WTC11 (cell line): ENCODE measurements at regions not wholly inside any gene's neighbourhood (a gene's known extent, or its start where the extent isn't known, plus 50 kb on each side); places are given as distances from the start of the nearest gene placed in this dataset.

ENCODE experiments used
- ATAC-seq: fragments of 200-7000 bp; cut with Tn5 transposase; 2 replicates; pipeline ENCODE4 v1.10.0; 2021; ENCODE audit warnings: mild to moderate bottlenecking, moderate library complexity
- CTCF ChIA-PET: fragments of 300-600 bp; sonication (Branson Sonifier 250); formaldehyde crosslinking; loops from one replicate; lab custom pipeline; 2021; ENCODE audit warnings: antibody characterized with exemption; lab: Charles Lee
- POLR2A ChIA-PET: fragments of 350-600 bp; sonication (Branson Sonifier 250); formaldehyde crosslinking; loops from one replicate; lab custom pipeline; 2021; ENCODE audit warnings: antibody characterized with exemption; lab: Charles Lee
- DNase-seq: peaks from one replicate; pipeline ENCODE4 v3.0.0; 2021; ENCODE audit warnings: low spot score
- H3K27ac Mint-ChIP-seq: 2 replicates; pipeline ENCODE4 v1.8.0; 2021; ENCODE audit warnings: mixed read lengths
- H3K27me3 Mint-ChIP-seq: 2 replicates; pipeline ENCODE4 v1.8.0; 2021; ENCODE audit warnings: low read depth, mild to moderate bottlenecking, moderate library complexity, mixed read lengths
- H3K36me3 Mint-ChIP-seq: 2 replicates; pipeline ENCODE4 v1.8.0; 2021; ENCODE audit warnings: mixed read lengths
- H3K4me1 Mint-ChIP-seq: 2 replicates; pipeline ENCODE4 v1.8.0; 2022; ENCODE audit warnings: mixed read lengths
- H3K4me3 Mint-ChIP-seq: 2 replicates; pipeline ENCODE4 v1.8.0; 2021; ENCODE audit warnings: mild to moderate bottlenecking, moderate library complexity, mixed read lengths
- H3K9me3 Mint-ChIP-seq: 2 replicates; pipeline ENCODE4 v1.8.0; 2021; ENCODE audit warnings: mixed read lengths
- AFF4 ChIP-seq: sonication (generic); formaldehyde crosslinking; IDR thresholded peaks from 2 replicates; pipeline ENCODE4 v1.8.1; 2023; ENCODE audit warnings: mild to moderate bottlenecking, missing genetic modification reagents, borderline replicate concordance
- EMX1 ChIP-seq: fragments of 250-450 bp; sonication (Bioruptor Pico); IDR thresholded peaks from 2 replicates; pipeline ENCODE4 v1.8.0; 2021; ENCODE audit warnings: mild to moderate bottlenecking
- ESRRA ChIP-seq: sonication (generic); formaldehyde crosslinking; IDR thresholded peaks from 2 replicates; pipeline ENCODE4 v1.8.1; 2022; ENCODE audit warnings: mild to moderate bottlenecking, missing genetic modification reagents, borderline replicate concordance
- FOXJ3 ChIP-seq: sonication (generic); formaldehyde crosslinking; IDR thresholded peaks from 2 replicates; pipeline ENCODE4 v1.9.0; 2021; ENCODE audit warnings: missing genetic modification reagents, mild to moderate bottlenecking, borderline replicate concordance
- GRHL2 ChIP-seq: fragments of 250-450 bp; sonication (Bioruptor Pico); IDR thresholded peaks from 2 replicates; pipeline ENCODE4 v1.8.0; 2022; ENCODE audit warnings: mild to moderate bottlenecking, moderate library complexity; ENCODE audit not compliant: insufficient replicate concordance, severe bottlenecking
- NFATC4 ChIP-seq: fragments of 250-450 bp; sonication (Bioruptor Pico); IDR thresholded peaks from 2 replicates; pipeline ENCODE4 v1.9.0; 2021; ENCODE audit warnings: mild to moderate bottlenecking
- NFE2L1 ChIP-seq: sonication (generic); formaldehyde crosslinking; IDR thresholded peaks from 2 replicates; pipeline ENCODE4 v1.8.1; 2023; ENCODE audit warnings: missing genetic modification reagents
- PRRX2 ChIP-seq: fragments of 250-450 bp; sonication (Bioruptor Pico); IDR thresholded peaks from 2 replicates; pipeline ENCODE4 v1.8.0; 2021; ENCODE audit warnings: mild to moderate bottlenecking
- SOX15 ChIP-seq: fragments of 250-450 bp; sonication (Bioruptor Pico); IDR thresholded peaks from 2 replicates; pipeline ENCODE4 v1.9.0; 2021; ENCODE audit warnings: mild to moderate bottlenecking
- TCF7 ChIP-seq: sonication (generic); formaldehyde crosslinking; IDR thresholded peaks from 2 replicates; pipeline ENCODE4 v1.8.0; 2022; ENCODE audit warnings: mild to moderate bottlenecking, low read depth, missing genetic modification reagents, moderate library complexity
- TEAD1 ChIP-seq: sonication (generic); formaldehyde crosslinking; IDR thresholded peaks from 2 replicates; pipeline ENCODE4 v1.8.0; 2022; ENCODE audit warnings: mild to moderate bottlenecking, missing genetic modification reagents
- TP53 ChIP-seq: sonication (generic); formaldehyde crosslinking; IDR thresholded peaks from 2 replicates; pipeline ENCODE4 v1.8.1; 2023; ENCODE audit warnings: mild to moderate bottlenecking, missing genetic modification reagents
- ZNF138 ChIP-seq: sonication (generic); formaldehyde crosslinking; conservative IDR thresholded peaks from 2 replicates; pipeline ENCODE4 v1.8.1; 2022; ENCODE audit warnings: mild to moderate bottlenecking, moderate library complexity, missing genetic modification reagents
- TF ChIP-seq, protein P1 (sequence below): fragments of 250-450 bp; sonication (Bioruptor Pico); IDR thresholded peaks from 2 replicates; pipeline ENCODE4 v1.9.0; 2021; ENCODE audit warnings: mild to moderate bottlenecking
- TF ChIP-seq, protein P2 (sequence below): fragments of 200-600 bp; IDR thresholded peaks from 2 replicates; pipeline ENCODE4 v1.8.0; 2022; ENCODE audit warnings: antibody characterized with exemption

DNA sequence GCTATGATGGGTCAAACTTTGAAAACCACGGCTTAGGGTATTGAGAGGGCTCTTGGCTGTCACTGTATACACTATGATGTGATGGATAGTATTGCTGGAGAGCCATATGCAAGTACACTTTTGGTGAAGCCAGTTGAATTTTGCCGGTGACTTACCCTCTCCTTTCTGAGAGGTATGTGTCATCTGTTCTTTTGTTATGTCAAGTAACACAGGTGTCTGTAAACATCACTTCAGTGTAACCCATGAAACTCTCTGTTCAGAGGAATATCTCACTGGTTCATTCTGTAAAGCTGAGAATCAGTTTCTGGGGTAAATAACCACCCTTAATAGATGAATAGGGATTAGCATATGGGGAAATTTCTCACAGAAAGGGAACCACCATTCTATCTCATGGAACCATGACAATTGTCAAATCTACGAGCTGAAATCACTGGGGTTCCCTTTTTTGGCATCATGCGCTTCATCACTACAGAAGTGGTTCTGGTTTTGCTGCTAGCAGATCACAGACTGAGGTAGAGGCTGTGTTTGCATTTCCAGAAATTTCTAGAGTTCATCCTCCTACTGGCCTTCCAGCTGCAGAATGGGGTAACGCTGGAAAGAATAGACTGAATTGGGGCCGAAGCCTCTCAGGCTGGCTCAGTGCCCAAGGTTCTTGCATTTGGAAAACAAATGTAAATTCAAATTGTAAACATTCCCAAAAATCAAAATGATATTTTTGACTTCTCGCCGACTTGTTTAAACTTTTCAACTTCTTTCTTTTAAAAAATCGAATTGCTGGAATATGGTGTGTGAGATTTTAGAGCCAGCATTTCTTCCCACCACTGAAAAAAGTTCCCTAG is 83.3 kb upstream of the CREB5 start (continued):
- TF ChIP-seq, protein P1, sequence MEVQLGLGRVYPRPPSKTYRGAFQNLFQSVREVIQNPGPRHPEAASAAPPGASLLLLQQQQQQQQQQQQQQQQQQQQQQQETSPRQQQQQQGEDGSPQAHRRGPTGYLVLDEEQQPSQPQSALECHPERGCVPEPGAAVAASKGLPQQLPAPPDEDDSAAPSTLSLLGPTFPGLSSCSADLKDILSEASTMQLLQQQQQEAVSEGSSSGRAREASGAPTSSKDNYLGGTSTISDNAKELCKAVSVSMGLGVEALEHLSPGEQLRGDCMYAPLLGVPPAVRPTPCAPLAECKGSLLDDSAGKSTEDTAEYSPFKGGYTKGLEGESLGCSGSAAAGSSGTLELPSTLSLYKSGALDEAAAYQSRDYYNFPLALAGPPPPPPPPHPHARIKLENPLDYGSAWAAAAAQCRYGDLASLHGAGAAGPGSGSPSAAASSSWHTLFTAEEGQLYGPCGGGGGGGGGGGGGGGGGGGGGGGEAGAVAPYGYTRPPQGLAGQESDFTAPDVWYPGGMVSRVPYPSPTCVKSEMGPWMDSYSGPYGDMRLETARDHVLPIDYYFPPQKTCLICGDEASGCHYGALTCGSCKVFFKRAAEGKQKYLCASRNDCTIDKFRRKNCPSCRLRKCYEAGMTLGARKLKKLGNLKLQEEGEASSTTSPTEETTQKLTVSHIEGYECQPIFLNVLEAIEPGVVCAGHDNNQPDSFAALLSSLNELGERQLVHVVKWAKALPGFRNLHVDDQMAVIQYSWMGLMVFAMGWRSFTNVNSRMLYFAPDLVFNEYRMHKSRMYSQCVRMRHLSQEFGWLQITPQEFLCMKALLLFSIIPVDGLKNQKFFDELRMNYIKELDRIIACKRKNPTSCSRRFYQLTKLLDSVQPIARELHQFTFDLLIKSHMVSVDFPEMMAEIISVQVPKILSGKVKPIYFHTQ (CRISPR knock-in tag), result no peak
- TF ChIP-seq FOXJ3 (CRISPR knock-in tag), result no peak
- TF ChIP-seq, all 79 proteins: peak for 0

DNA sequence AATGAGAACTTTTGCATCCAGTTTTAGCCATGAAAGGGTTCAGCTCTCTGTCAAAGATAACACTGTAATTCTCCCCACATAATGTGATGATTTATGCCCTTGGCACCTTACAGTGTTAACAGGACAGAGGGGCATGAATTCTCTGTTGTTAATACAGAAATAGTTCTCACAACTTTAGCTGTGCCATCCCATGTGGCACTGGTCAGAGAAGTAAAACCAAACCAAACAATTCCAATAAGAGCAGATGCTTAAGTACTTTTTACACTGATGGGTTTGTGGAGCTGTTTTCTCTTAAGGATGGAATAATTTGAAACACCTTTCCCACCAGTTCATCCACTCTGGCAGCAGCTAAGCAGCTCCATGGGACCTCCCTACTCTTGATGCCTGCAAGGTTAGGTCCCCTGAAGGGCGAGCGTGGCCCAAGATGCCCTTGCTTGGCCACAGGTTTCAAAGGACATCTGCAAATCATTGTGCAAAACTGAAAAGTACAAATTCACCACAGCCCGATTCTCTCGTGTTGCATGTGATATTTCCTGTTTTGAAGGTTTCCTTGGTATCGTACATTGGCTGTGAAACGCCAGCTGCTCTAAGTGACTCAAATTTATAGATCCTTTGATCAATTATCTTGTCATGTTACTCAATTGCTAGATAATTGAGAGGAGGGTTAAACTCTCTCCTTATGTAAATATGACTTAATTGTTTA is 82.5 kb upstream of the CREB5 start:
- ATAC-seq, result no peak
- peaks cover 15% of the 10 kb centered on the region for H3K9me3 Mint-ChIP-seq
- TF ChIP-seq TCF7 (no peak), TP53 (CRISPR knock-in tag) (no peak), ESRRA (CRISPR knock-in tag) (no peak), NFE2L1 (CRISPR knock-in tag) (no peak), TEAD1 (CRISPR knock-in tag) (no peak), ZNF138 (CRISPR knock-in tag) (no peak), PRRX2 (CRISPR knock-in tag) (no peak), SOX15 (CRISPR knock-in tag) (no peak), NFATC4 (CRISPR knock-in tag) (no peak), AFF4 (CRISPR knock-in tag) (no peak), EMX1 (no peak), GRHL2 (CRISPR knock-in tag) (no peak)
- TF ChIP-seq, protein P2, sequence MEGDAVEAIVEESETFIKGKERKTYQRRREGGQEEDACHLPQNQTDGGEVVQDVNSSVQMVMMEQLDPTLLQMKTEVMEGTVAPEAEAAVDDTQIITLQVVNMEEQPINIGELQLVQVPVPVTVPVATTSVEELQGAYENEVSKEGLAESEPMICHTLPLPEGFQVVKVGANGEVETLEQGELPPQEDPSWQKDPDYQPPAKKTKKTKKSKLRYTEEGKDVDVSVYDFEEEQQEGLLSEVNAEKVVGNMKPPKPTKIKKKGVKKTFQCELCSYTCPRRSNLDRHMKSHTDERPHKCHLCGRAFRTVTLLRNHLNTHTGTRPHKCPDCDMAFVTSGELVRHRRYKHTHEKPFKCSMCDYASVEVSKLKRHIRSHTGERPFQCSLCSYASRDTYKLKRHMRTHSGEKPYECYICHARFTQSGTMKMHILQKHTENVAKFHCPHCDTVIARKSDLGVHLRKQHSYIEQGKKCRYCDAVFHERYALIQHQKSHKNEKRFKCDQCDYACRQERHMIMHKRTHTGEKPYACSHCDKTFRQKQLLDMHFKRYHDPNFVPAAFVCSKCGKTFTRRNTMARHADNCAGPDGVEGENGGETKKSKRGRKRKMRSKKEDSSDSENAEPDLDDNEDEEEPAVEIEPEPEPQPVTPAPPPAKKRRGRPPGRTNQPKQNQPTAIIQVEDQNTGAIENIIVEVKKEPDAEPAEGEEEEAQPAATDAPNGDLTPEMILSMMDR, result no peak
- TF ChIP-seq, all 79 proteins: peak for 0
- Mint-ChIP-seq H3K4me1 (peaks cover 10% of the 10 kb centered on the region; the same call in 1 of the 2 replicates), H3K4me3 (no peak overlapping the region), H3K27ac (peak overlapping the region; percentile 14; the same call in 1 of the 2 replicates), H3K36me3 (no peaks in the 10 kb centered on the region), H3K27me3 (no peaks in the 10 kb centered on the region)
- DNase-seq, result no peak
- POLR2A ChIA-PET, result no interaction called here
- CTCF ChIA-PET, result interaction anchor here (0.7 to 1.2 kb wide), 3 partner anchors 33 to 200 kb away, joined by 3 to 4 read pairs (median 3); no protein-coding TSS in a partner anchor
